GM23338 (cell line): ENCODE measurements at regions not wholly inside any gene's neighbourhood (a gene's known extent, or its start where the extent isn't known, plus 50 kb on each side); places are given as distances from the start of the nearest gene placed in this dataset.

ENCODE experiments used
- ATAC-seq: fragments of 200-7000 bp; cut with Tn5 transposase; 3 replicates; pipeline ENCODE4 v1.9.1; 2020
- DNase-seq: peaks from one replicate; pipeline ENCODE4 v3.0.0-alpha.2; 2015; ENCODE audit warnings: low spot score
- H2AFZ ChIP-seq: fragments of 200-600 bp; sonication (generic); 2 replicates; pipeline ENCODE4 v1.8.0; 2016; ENCODE audit warnings: antibody characterized with exemption, mild to moderate bottlenecking, moderate library complexity
- H3F3A ChIP-seq: fragments of 200-600 bp; sonication (generic); replicated peaks from 2 replicates; pipeline ENCODE4 v1.8.0; 2017; ENCODE audit warnings: antibody characterized with exemption, mixed run types, low read depth
- H3K27ac ChIP-seq: fragments of 200-600 bp; sonication (generic); 2 replicates; pipeline ENCODE4 v1.6.1; 2016; ENCODE audit warnings: low read depth
- H3K27me3 ChIP-seq: fragments of 200-600 bp; sonication (generic); 2 replicates; pipeline ENCODE4 v1.8.0; 2016; ENCODE audit warnings: mild to moderate bottlenecking, mixed run types, moderate library complexity; ENCODE audit not compliant: insufficient read depth
- H3K36me3 ChIP-seq: fragments of 200-600 bp; sonication (generic); 2 replicates; pipeline ENCODE4 v1.8.0; 2016; ENCODE audit warnings: mild to moderate bottlenecking; ENCODE audit not compliant: insufficient read depth
- H3K4me1 ChIP-seq: fragments of 200-600 bp; sonication (generic); 2 replicates; pipeline ENCODE4 v1.8.0; 2016; ENCODE audit warnings: mild to moderate bottlenecking, moderate library complexity; ENCODE audit not compliant: insufficient read depth
- H3K4me2 ChIP-seq: fragments of 200-600 bp; sonication (generic); 2 replicates; pipeline ENCODE4 v1.7.1; 2017; ENCODE audit warnings: mixed run types
- H3K4me3 ChIP-seq: fragments of 200-600 bp; sonication (generic); 2 replicates; pipeline ENCODE4 v1.6.1; 2016; ENCODE audit warnings: mixed run types
- H3K79me2 ChIP-seq: fragments of 200-600 bp; sonication (generic); replicated peaks from 2 replicates; pipeline ENCODE4 v1.8.0; 2017; ENCODE audit warnings: mild to moderate bottlenecking; ENCODE audit not compliant: insufficient read depth
- H3K9me2 ChIP-seq: fragments of 200-600 bp; sonication (generic); 2 replicates; pipeline ENCODE4 v1.8.0; 2017; ENCODE audit not compliant: insufficient read depth
- H4K20me1 ChIP-seq: fragments of 200-600 bp; sonication (generic); replicated peaks from 2 replicates; pipeline ENCODE4 v1.8.0; 2017; ENCODE audit warnings: mild to moderate bottlenecking; ENCODE audit not compliant: insufficient read depth
- H3K27ac Mint-ChIP-seq: 2 replicates; pipeline ENCODE4 v1.8.0; 2020; ENCODE audit warnings: inconsistent platforms, mild to moderate bottlenecking, moderate library complexity, mixed read lengths
- H3K27me3 Mint-ChIP-seq: 3 replicates; pipeline ENCODE4 v1.8.0; 2022; ENCODE audit warnings: low read depth, mild to moderate bottlenecking, moderate library complexity, mixed read lengths, inconsistent platforms; ENCODE audit not compliant: insufficient read depth, poor library complexity
- H3K36me3 Mint-ChIP-seq: 3 replicates; pipeline ENCODE4 v1.8.0; 2021; ENCODE audit warnings: low read depth, mild to moderate bottlenecking, inconsistent platforms, moderate library complexity, mixed read lengths
- H3K4me1 Mint-ChIP-seq: 3 replicates; pipeline ENCODE4 v1.8.0; 2020; ENCODE audit warnings: mild to moderate bottlenecking, inconsistent platforms, mixed read lengths
- H3K4me3 Mint-ChIP-seq: 3 replicates; pipeline ENCODE4 v1.8.0; 2021; ENCODE audit warnings: moderate library complexity, mild to moderate bottlenecking, inconsistent platforms, mixed read lengths
- H3K9me3 Mint-ChIP-seq: 3 replicates; pipeline ENCODE4 v1.8.0; 2020; ENCODE audit warnings: moderate library complexity, mild to moderate bottlenecking, inconsistent platforms, mixed read lengths
- CREB1 ChIP-seq: fragments of 250-450 bp; sonication (Bioruptor Pico); IDR thresholded peaks from 2 replicates; pipeline ENCODE4 v1.5.0; 2020; ENCODE audit warnings: low read depth, mild to moderate bottlenecking, moderate library complexity
- CTCF ChIP-seq, 2 experiments: fragments of 200-600 bp in 1 of 2; sonication (generic) in 1 of 2; conservative IDR thresholded peaks; 2 replicates each; pipeline versions ENCODE4 v1.5.1 to v1.6.1; 2016 to 2017; ENCODE audit warnings: antibody characterized with exemption in 2 of 2, low read depth in 2 of 2, mild to moderate bottlenecking in 2 of 2, moderate library complexity in 1 of 2
- ETS1 ChIP-seq: IDR thresholded peaks from 2 replicates; pipeline ENCODE4 v1.6.1; 2016; ENCODE audit warnings: antibody characterized with exemption
- EZH2 ChIP-seq: fragments of 200-600 bp; sonication (generic); IDR thresholded peaks from one replicate; pipeline ENCODE4 v1.8.0; 2017; ENCODE audit warnings: antibody characterized with exemption, mild to moderate bottlenecking, low read depth; ENCODE audit not compliant: unreplicated experiment
- EZH2phosphoT487 ChIP-seq: fragments of 200-600 bp; sonication (generic); IDR thresholded peaks from one replicate; pipeline ENCODE4 v1.8.1; 2018; ENCODE audit warnings: antibody characterized with exemption; ENCODE audit not compliant: unreplicated experiment
- JUNB ChIP-seq: IDR thresholded peaks from one replicate; pipeline ENCODE4 v1.6.1; 2016; ENCODE audit warnings: antibody characterized with exemption; ENCODE audit not compliant: unreplicated experiment
- NANOG ChIP-seq: IDR thresholded peaks from 2 replicates; pipeline ENCODE4 v1.6.1; 2016; ENCODE audit warnings: antibody characterized with exemption, borderline replicate concordance
- POLR2AphosphoS5 ChIP-seq: IDR thresholded peaks from 2 replicates; pipeline ENCODE4 v1.6.1; 2016; ENCODE audit warnings: antibody characterized with exemption, low read depth
- REST ChIP-seq: IDR thresholded peaks from one replicate; pipeline ENCODE4 v1.6.1; 2018; ENCODE audit warnings: antibody characterized with exemption; ENCODE audit not compliant: unreplicated experiment
- STAT1 ChIP-seq: IDR thresholded peaks from one replicate; pipeline ENCODE4 v1.6.1; 2016; ENCODE audit warnings: antibody characterized with exemption; ENCODE audit not compliant: unreplicated experiment
- ZNF114 ChIP-seq: fragments of 250-450 bp; sonication (Bioruptor Pico); IDR thresholded peaks from 2 replicates; pipeline ENCODE4 v1.5.0; 2020; ENCODE audit warnings: mild to moderate bottlenecking, moderate library complexity
- ZNF331 ChIP-seq: fragments of 250-450 bp; sonication (Bioruptor Pico); IDR thresholded peaks from 2 replicates; pipeline ENCODE4 v1.5.0; 2020; ENCODE audit warnings: low read depth, mild to moderate bottlenecking, moderate library complexity

- TF ChIP-seq ETS1, result no peak
- TF ChIP-seq CTCF (conservative IDR thresholded peaks at IDR 0.05; ENCODE audit: low read depth in 2 of 2), result no peak
- no peak for TF ChIP-seq ZNF114 (CRISPR knock-in tag)
- TF ChIP-seq EZH2, result no peak
- TF ChIP-seq REST, result no peak
- no peak for TF ChIP-seq STAT1
- TF ChIP-seq JUNB, result no peak
These were observed 151.5 kb upstream of the LRFN2 start (continued) for GRCh38 chr6:40738551-40739193.

- Histone ChIP-seq H3K36me3 (no peaks in the 10 kb centered on the region), H3K27ac (no peak overlapping the region), H3K4me1 (peaks cover 8% of the 10 kb centered on the region), H3K79me2 (no peaks in the 10 kb centered on the region), H3F3A (no peaks in the 10 kb centered on the region), H3K4me2 (no peak overlapping the region), H3K4me3 (no peak overlapping the region), H3K27me3 (no peaks in the 10 kb centered on the region), H2AFZ (0 out of 2 replicates have a peak overlapping the region, but pooled peaks have one; percentile 28), H4K20me1 (no peaks in the 10 kb centered on the region), H3K9me2 (no peaks in the 10 kb centered on the region)
- H3K4me1 Mint-ChIP-seq, result peaks cover 7% of the 10 kb centered on the region; the same call in 2 of the 3 replicates
- H3K4me3 Mint-ChIP-seq, result no peak overlapping the region
- DNase-seq (no peak), ATAC-seq (no peak)
- H3K27ac Mint-ChIP-seq, result no peak overlapping the region
- no peaks in the 10 kb centered on the region for H3K36me3 Mint-ChIP-seq
- H3K27me3 Mint-ChIP-seq, result peaks cover 13% of the 10 kb centered on the region
- no peaks in the 10 kb centered on the region for H3K9me3 Mint-ChIP-seq
- TF ChIP-seq ZNF331 (CRISPR knock-in tag) (no peak), NANOG (no peak), EZH2phosphoT487 (no peak), REST (no peak), CREB1 (CRISPR knock-in tag) (no peak), POLR2AphosphoS5 (no peak), ZNF114 (CRISPR knock-in tag) (no peak), JUNB (no peak), STAT1 (no peak)
These were observed 148.4 kb upstream of the LRFN2 start for GRCh38 chr6:40735521-40735920.
